Breast epithelium (tissue), 3 donors: ENCODE measurements at regions not wholly inside any gene's neighbourhood (a gene's known extent, or its start where the extent isn't known, plus 50 kb on each side); places are given as distances from the start of the nearest gene placed in this dataset.

Experiments used
- POLR2A ChIP-seq: fragments of 450-650 bp; IDR thresholded peaks from one replicate; pipeline ENCODE4 v1.6.1; 2016; ENCODE audit warnings: antibody characterized with exemption, mild to moderate bottlenecking, moderate library complexity
- POLR2AphosphoS5 ChIP-seq, 3 donors: sonication (generic); formaldehyde crosslinking; IDR thresholded peaks; one replicate each; pipeline ENCODE4 v1.6.1; 2017; ENCODE audit warnings: antibody characterized with exemption in 3 of 3
- TF ChIP-seq, protein P1 (sequence below), 3 donors: fragments of 450-650 bp; IDR thresholded peaks; one replicate each; pipeline ENCODE4 v1.5.1; 2016 to 2017; ENCODE audit warnings: antibody characterized with exemption in 3 of 3, mild to moderate bottlenecking in 3 of 3, moderate library complexity in 3 of 3

GRCh38 chr17:33442320-33442719, 149.2 kb upstream of the ASIC2 start:
- TF ChIP-seq POLR2A (no peak), POLR2AphosphoS5 (IDR thresholded peaks at IDR 0.05) (no peak)
- TF ChIP-seq, protein P1, sequence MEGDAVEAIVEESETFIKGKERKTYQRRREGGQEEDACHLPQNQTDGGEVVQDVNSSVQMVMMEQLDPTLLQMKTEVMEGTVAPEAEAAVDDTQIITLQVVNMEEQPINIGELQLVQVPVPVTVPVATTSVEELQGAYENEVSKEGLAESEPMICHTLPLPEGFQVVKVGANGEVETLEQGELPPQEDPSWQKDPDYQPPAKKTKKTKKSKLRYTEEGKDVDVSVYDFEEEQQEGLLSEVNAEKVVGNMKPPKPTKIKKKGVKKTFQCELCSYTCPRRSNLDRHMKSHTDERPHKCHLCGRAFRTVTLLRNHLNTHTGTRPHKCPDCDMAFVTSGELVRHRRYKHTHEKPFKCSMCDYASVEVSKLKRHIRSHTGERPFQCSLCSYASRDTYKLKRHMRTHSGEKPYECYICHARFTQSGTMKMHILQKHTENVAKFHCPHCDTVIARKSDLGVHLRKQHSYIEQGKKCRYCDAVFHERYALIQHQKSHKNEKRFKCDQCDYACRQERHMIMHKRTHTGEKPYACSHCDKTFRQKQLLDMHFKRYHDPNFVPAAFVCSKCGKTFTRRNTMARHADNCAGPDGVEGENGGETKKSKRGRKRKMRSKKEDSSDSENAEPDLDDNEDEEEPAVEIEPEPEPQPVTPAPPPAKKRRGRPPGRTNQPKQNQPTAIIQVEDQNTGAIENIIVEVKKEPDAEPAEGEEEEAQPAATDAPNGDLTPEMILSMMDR (IDR thresholded peaks at IDR 0.05), result no peak
